HUES48 (cell line): ENCODE measurements at regions not wholly inside any gene's neighbourhood (a gene's known extent, or its start where the extent isn't known, plus 50 kb on each side); places are given as distances from the start of the nearest gene placed in this dataset.

Source experiments
- H3K27ac ChIP-seq: one replicate; pipeline ENCODE4 v1.7.0; 2013; ENCODE audit warnings: low read depth, low read length, inconsistent platforms
- H3K27me3 ChIP-seq: 2 replicates; pipeline ENCODE4 v1.6.1; 2013; ENCODE audit warnings: mild to moderate bottlenecking, low read length; ENCODE audit not compliant: control insufficient read depth, insufficient read depth
- H3K36me3 ChIP-seq: 2 replicates; pipeline ENCODE4 v1.6.1; 2013; ENCODE audit warnings: low read length; ENCODE audit not compliant: control insufficient read depth, insufficient read depth
- H3K4me1 ChIP-seq: 2 replicates; pipeline ENCODE4 v1.6.1; 2013; ENCODE audit warnings: mild to moderate bottlenecking, low read length; ENCODE audit not compliant: control insufficient read depth, insufficient read depth
- H3K4me3 ChIP-seq: 2 replicates; pipeline ENCODE4 v1.5.1; 2013; ENCODE audit warnings: mild to moderate bottlenecking, low read depth, low read length
- H3K9ac ChIP-seq: 2 replicates; pipeline ENCODE4 v1.6.1; 2013; ENCODE audit warnings: mild to moderate bottlenecking, low read depth, low read length, moderate library complexity
- H3K9me3 ChIP-seq: 2 replicates; pipeline ENCODE4 v1.6.1; 2013; ENCODE audit warnings: low read length; ENCODE audit not compliant: control insufficient read depth, insufficient read depth

DNA sequence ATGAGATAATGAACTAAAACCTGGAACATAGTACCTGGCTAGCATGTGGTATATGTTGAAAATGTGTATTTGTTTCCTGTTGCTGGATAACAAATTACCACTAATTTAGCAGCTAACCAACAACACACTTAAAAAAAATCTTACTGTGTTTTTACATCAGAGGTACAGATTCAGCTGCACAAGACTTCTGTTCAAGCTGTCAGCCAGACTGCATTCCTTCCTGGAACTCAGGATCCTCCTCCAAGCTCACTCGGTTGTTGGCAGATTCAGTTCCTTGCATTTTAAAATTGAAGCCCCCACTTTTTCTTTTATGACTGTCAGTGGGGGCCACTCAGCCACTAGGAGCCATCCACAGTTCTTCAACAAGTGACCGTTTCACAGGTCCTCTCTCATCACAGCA lies 246.9 kb upstream of the DACH1 start:
- Histone ChIP-seq H3K9ac (no peak overlapping the region), H3K4me3 (no peak overlapping the region), H3K4me1 (0 out of 2 replicates have a peak, but pooled peaks cover 2% of the 10 kb centered on the region), H3K36me3 (no peaks in the 10 kb centered on the region), H3K9me3 (no peaks in the 10 kb centered on the region), H3K27me3 (no peaks in the 10 kb centered on the region), H3K27ac (no peak overlapping the region)

DNA sequence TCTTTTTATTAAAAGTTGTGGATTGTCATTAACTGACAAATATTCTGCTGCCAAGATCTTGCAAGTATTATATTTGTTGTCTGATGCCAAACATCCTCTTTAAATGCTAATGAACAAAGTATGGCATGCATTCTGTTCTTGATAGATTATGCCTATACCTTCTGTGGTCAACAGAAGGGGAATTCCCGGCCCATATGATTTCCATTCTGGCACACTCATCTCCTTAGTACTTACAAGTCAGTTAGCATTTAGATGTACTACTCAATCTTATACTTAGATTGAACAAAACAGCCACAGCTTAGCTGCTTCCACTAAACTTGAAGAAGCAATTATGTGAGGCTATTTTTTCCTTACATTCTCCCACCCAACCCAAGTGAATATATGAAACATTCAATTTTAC lies 246.1 kb upstream of the DACH1 start:
- Histone ChIP-seq H3K4me3 (no peak overlapping the region), H3K9ac (no peak overlapping the region), H3K36me3 (no peaks in the 10 kb centered on the region), H3K4me1 (no peaks in the 10 kb centered on the region), H3K27ac (no peak overlapping the region), H3K9me3 (no peaks in the 10 kb centered on the region), H3K27me3 (no peaks in the 10 kb centered on the region)

DNA sequence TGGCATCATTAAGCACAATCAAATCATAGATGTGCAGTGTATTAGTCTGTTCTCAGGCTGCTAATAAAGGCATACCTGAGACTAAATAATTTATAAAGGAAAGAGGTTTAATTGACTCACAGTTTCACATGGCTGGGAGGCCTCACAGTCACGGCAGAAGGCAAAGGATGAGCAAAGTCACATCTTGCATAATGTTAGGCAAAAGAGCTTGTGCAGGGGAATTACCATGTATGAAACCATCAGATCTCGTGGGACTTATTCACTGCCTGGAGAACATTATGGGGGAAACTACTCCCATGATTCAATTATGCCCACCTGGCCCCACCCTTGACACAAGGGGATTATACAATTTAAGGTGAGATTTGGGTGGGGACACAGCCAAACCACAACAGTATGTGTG lies 245.2 kb upstream of the DACH1 start:
- Histone ChIP-seq H3K27me3 (no peaks in the 10 kb centered on the region), H3K27ac (no peak overlapping the region), H3K4me3 (no peak overlapping the region), H3K4me1 (no peaks in the 10 kb centered on the region), H3K9me3 (no peaks in the 10 kb centered on the region), H3K36me3 (no peaks in the 10 kb centered on the region), H3K9ac (no peak overlapping the region)

GRCh38 chr13:72109863-72110262 lies 242.9 kb upstream of the DACH1 start:
- Histone ChIP-seq H3K9me3 (no peaks in the 10 kb centered on the region), H3K36me3 (no peaks in the 10 kb centered on the region), H3K4me3 (no peak overlapping the region), H3K27me3 (no peaks in the 10 kb centered on the region), H3K27ac (no peak overlapping the region), H3K9ac (no peak overlapping the region), H3K4me1 (no peaks in the 10 kb centered on the region)

GRCh38 chr13:72104656-72105180 lies 237.7 kb upstream of the DACH1 start:
- Histone ChIP-seq H3K27me3 (no peaks in the 10 kb centered on the region), H3K9me3 (no peaks in the 10 kb centered on the region), H3K4me3 (no peak overlapping the region), H3K4me1 (no peaks in the 10 kb centered on the region), H3K36me3 (no peaks in the 10 kb centered on the region), H3K9ac (no peak overlapping the region), H3K27ac (no peak overlapping the region)

GRCh38 chr13:72101768-72102400 lies 234.9 kb upstream of the DACH1 start:
- Histone ChIP-seq H3K4me1 (no peaks in the 10 kb centered on the region), H3K27ac (no peak overlapping the region), H3K9ac (no peak overlapping the region), H3K9me3 (no peaks in the 10 kb centered on the region), H3K4me3 (no peak overlapping the region), H3K36me3 (no peaks in the 10 kb centered on the region), H3K27me3 (no peaks in the 10 kb centered on the region)

DNA sequence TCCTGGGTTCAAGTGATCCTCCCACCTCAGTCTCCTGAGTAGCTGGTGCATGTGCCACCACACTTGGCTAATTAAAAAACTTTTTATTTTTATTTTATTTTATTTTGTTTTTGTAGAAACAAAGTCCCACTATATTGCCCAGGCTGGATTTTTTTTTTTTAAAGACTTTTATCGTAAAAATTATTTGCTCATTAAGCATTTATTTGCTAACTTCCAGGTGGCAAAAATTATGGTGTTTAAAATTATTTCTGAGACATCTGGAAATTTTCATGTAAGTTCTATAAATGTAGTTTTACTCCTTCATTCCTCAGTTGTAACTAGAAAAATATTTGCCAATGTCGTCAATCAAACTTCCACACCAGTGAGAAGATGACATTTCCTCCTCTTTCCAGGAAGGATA lies 233.3 kb upstream of the DACH1 start:
- no peaks in the 10 kb centered on the region for H3K9me3 ChIP-seq
- H3K4me3 ChIP-seq, result no peak overlapping the region
- no peak overlapping the region for H3K27ac ChIP-seq
- H3K4me1 ChIP-seq, result no peaks in the 10 kb centered on the region
- no peaks in the 10 kb centered on the region for H3K36me3 ChIP-seq
- H3K27me3 ChIP-seq, result no peaks in the 10 kb centered on the region
- no peak overlapping the region for H3K9ac ChIP-seq

DNA sequence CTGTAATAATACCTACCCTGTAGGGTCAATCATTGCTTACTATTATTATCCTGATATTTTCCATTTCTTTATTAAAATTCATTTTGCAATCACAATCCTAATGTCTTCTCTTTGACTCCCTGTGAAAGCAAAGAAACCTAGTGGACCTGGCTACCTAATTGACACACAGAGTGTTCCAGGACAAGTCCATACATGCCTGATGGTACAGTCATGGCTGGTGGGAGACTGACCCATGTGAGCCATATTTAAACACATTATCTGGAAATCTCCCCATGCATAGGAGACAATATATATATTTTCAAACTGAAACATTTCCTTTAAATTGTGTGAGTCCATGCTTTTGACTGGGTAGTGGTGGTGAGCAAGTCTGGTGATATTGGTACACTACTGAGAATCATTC lies 230.6 kb upstream of the DACH1 start:
- H3K4me3 ChIP-seq, result no peak overlapping the region
- H3K9me3 ChIP-seq, result no peaks in the 10 kb centered on the region
- H3K27me3 ChIP-seq, result no peaks in the 10 kb centered on the region
- H3K36me3 ChIP-seq, result no peaks in the 10 kb centered on the region
- no peak overlapping the region for H3K9ac ChIP-seq
- H3K27ac ChIP-seq, result no peak overlapping the region
- H3K4me1 ChIP-seq, result no peaks in the 10 kb centered on the region

DNA sequence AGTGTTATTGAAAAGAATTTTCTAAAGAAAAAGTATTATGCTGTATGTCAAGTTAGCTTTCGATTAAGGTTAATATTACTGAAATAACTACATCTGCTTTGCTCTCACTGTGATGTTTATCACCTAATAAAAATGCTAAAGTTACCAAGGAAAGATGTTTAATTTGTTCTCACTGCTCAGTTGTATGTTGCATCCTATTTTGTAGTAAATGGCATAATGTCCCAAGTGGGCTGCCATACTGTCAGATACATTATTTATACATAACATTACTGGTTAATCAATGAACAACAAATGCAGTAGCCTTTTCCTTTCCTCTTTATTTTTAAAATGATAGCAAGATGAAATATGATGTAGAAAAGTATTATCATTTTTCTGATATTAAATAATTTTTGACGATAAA lies 226.3 kb upstream of the DACH1 start:
- Histone ChIP-seq H3K9me3 (no peaks in the 10 kb centered on the region), H3K27me3 (no peaks in the 10 kb centered on the region), H3K9ac (no peak overlapping the region), H3K27ac (no peak overlapping the region), H3K4me1 (no peaks in the 10 kb centered on the region), H3K4me3 (no peak overlapping the region), H3K36me3 (no peaks in the 10 kb centered on the region)

DNA sequence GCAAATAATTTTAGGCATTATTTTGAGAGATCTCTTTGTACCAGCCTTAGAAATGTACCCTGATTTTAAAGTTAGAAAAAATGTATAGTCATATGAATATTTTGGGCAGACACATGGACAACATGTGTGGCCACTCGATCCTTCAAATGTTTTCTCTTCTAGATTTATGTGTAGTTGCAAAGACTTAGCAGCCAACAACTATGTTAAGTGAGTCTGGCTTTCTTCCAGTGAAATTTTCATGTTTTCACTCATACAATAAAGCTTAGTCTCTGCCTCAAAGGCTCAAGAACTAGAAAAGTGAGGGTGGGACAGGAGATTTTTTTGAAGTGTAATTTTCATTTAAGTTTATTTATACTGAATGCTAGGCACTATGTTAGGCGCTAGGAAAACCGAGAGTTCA lies 207.7 kb upstream of the DACH1 start:
- Histone ChIP-seq H3K4me1 (no peaks in the 10 kb centered on the region), H3K4me3 (no peak overlapping the region), H3K27me3 (no peaks in the 10 kb centered on the region), H3K9me3 (no peaks in the 10 kb centered on the region), H3K27ac (no peak overlapping the region), H3K9ac (no peak overlapping the region), H3K36me3 (no peaks in the 10 kb centered on the region)

DNA sequence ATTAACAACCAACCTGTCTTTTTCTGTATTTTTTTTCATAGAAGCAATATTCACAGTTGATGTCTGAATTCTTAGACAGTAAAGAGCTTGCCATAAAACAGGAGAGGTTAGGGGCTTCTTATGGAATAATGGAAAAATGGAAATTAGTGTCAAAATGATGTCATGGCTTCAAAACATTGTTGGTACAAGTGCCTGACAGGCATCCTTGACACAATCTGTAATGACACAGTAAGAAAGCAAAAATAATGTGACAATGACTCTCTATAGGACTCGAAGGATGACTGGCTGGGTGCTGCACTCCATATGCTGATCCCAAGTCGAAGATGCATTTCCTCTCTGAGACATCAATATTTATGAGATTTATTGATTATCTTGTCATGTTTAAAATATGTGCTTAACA lies 205.3 kb upstream of the DACH1 start:
- Histone ChIP-seq H3K27me3 (no peaks in the 10 kb centered on the region), H3K4me1 (peaks cover 8% of the 10 kb centered on the region; the same call in 1 of the 2 replicates), H3K9me3 (no peaks in the 10 kb centered on the region), H3K27ac (no peak overlapping the region), H3K36me3 (no peaks in the 10 kb centered on the region), H3K4me3 (no peak overlapping the region), H3K9ac (no peak overlapping the region)
